Transverse colon (tissue), 4 donors: ENCODE measurements at regions not wholly inside any gene's neighbourhood (a gene's known extent, or its start where the extent isn't known, plus 50 kb on each side); places are given as distances from the start of the nearest gene placed in this dataset.

Experiments
- EP300 ChIP-seq: sonication (generic); formaldehyde crosslinking; IDR thresholded peaks from one replicate; pipeline ENCODE4 v1.6.1; 2017; ENCODE audit warnings: antibody characterized with exemption, low read depth
- POLR2AphosphoS5 ChIP-seq, 3 donors: sonication (generic); formaldehyde crosslinking; IDR thresholded peaks; one replicate each; pipeline ENCODE4 v1.6.1; 2016; ENCODE audit warnings: antibody characterized with exemption in 3 of 3
- TF ChIP-seq, protein P1 (sequence below), 5 experiments: fragments of 200-600 bp in 3 of 5; fragments of 450-650 bp in 2 of 5; sonication (generic) in 3 of 5; IDR thresholded peaks; 1 replicate in 2 of 5; 2 replicates in 3 of 5; pipeline ENCODE4 v1.5.1; 2016 to 2017; ENCODE audit warnings: antibody characterized with exemption in 5 of 5, inconsistent platforms in 3 of 5, mild to moderate bottlenecking in 2 of 5, moderate library complexity in 1 of 5

DNA sequence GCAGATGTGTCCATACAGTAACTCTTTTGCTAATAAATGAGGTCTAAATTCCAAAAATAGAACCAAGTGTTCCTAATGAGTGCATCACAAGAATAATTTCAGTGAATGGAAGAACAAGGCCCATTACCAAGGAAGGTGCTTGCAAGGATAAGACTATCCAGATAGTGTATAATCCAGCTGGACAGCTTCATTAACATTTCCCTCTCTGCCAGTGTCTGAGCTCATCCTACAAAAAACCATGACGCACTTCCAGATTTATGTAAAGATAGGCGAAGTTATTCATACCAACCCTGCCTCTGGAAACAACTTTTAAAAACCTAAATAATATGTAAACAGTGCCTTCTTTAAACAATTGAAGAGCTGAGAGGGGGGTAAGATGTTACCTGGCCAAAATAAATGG is 177.9 kb upstream of the STK26 start:
- TF ChIP-seq, protein P1, sequence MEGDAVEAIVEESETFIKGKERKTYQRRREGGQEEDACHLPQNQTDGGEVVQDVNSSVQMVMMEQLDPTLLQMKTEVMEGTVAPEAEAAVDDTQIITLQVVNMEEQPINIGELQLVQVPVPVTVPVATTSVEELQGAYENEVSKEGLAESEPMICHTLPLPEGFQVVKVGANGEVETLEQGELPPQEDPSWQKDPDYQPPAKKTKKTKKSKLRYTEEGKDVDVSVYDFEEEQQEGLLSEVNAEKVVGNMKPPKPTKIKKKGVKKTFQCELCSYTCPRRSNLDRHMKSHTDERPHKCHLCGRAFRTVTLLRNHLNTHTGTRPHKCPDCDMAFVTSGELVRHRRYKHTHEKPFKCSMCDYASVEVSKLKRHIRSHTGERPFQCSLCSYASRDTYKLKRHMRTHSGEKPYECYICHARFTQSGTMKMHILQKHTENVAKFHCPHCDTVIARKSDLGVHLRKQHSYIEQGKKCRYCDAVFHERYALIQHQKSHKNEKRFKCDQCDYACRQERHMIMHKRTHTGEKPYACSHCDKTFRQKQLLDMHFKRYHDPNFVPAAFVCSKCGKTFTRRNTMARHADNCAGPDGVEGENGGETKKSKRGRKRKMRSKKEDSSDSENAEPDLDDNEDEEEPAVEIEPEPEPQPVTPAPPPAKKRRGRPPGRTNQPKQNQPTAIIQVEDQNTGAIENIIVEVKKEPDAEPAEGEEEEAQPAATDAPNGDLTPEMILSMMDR (IDR thresholded peaks at IDR 0.05) = no peak
- TF ChIP-seq EP300 (no peak), POLR2AphosphoS5 (IDR thresholded peaks at IDR 0.05) (no peak)
